ENCODE measurements at regions not wholly inside any gene's neighbourhood (a gene's known extent, or its start where the extent isn't known, plus 50 kb on each side); places are given as distances from the start of the nearest gene placed in this dataset.

DNA sequence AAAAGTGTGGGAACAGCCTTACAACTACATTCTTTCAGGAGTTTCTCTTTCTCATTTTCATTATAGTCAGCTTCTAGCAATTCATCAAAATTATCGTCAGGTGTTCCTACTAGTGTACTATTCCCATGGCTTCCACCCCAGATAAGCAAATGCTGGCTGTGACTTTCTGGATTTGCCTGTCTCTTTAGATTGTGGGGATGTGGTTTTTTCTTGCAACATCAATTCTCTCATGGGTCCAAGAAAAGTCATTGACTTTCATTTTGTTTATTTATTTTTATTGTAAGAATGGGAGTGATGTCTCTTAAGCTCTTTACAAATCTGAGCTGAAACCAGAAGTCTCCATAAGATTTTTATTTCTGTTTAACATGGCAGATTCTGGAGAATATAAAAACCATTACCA is 349.7 kb upstream of the SEMA3C start:
- TF ChIP-seq EZH2 (IDR thresholded peaks at IDR 0.05; ENCODE audit: borderline replicate concordance, insufficient read depth, low read depth, low read length, poor library complexity, severe bottlenecking) (no peak), CTCF (IDR thresholded peaks at IDR 0.05) (no peak)

Data from B cell (primary cell).